Astrocyte (in vitro differentiated cells and primary cell): ENCODE measurements at regions not wholly inside any gene's neighbourhood (a gene's known extent, or its start where the extent isn't known, plus 50 kb on each side); places are given as distances from the start of the nearest gene placed in this dataset.

Source experiments
- CTCF ChIP-seq: IDR thresholded peaks from 2 replicates; pipeline ENCODE4 v1.5.1; 2011; ENCODE audit warnings: low read depth, mild to moderate bottlenecking, inconsistent platforms, low read length, moderate library complexity; ENCODE audit not compliant: insufficient read depth
- EZH2 ChIP-seq: IDR thresholded peaks from 2 replicates; pipeline ENCODE4 v1.6.1; 2012; ENCODE audit warnings: mild to moderate bottlenecking, low read length, inconsistent platforms; ENCODE audit not compliant: insufficient read depth

DNA sequence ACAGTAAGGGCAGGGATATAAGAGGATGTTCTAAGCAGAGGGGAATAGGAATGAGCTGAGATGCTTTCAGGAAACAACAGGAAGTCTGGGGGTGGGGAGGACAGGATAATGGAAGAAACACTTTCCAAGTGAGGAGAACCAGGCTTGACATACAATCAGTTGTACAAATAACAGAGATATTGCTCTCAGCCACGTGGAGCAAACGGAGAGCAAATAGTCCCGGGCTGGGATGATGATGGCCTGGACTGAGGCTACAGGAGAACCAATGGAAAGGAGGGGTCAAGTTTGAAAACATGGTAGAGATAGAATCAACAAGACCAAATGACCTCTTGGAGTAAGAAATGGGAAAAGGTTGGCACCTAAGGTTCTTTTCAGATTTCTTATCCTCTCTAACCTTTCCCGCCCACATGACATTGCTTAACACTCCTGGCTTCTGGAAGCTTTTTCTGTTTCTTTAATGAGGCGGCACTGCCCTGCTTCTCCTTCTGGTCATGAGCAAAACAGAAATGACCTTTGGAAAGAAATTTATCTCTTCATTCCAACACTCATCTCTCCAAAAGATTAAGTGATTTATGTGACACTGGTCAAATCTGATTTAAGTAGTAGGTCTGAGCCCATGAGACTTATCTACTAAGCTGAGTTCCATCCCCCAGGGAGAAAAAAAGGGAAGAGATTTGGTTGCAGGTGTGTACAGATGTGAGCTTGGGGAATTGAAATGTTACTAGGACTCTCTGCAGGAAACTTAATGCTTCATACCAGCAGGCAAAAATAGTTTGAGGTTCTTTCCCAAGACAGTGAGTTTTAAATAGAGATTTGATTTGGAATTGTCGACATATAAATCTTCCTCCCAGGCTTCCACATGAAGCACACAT is 442.9 kb upstream of the HNRNPA3 start:
- TF ChIP-seq EZH2 (no peak), CTCF (no peak)
